ENCODE measurements at regions not wholly inside any gene's neighbourhood (a gene's known extent, or its start where the extent isn't known, plus 50 kb on each side); places are given as distances from the start of the nearest gene placed in this dataset.

- Histone ChIP-seq H3K4me1 (ENCODE audit: insufficient read depth, low read length) (no peaks in the 10 kb centered on the region), H3K4me2 (ENCODE audit: insufficient read depth, low read length) (no peak overlapping the region), H3K79me2 (ENCODE audit: insufficient read depth, low read length) (no peaks in the 10 kb centered on the region)
Observed at GRCh38 chr11:134749040-134749839, 337.2 kb upstream of the B3GAT1 start.

GRCh38 chr11:134746609-134747008, 334.6 kb upstream of the B3GAT1 start:
- Histone ChIP-seq H3K27me3 (ENCODE audit: insufficient read depth, low read length) (no peaks in the 10 kb centered on the region), H2AFZ (ENCODE audit: low read length) (no peak overlapping the region), H3K79me2 (ENCODE audit: insufficient read depth, low read length) (no peaks in the 10 kb centered on the region), H3K4me2 (ENCODE audit: insufficient read depth, low read length) (no peak overlapping the region), H3K36me3 (ENCODE audit: insufficient read depth, low read length) (no peaks in the 10 kb centered on the region), H3K9me3 (ENCODE audit: low read depth, low read length) (no peaks in the 10 kb centered on the region), H3K4me1 (ENCODE audit: insufficient read depth, low read length) (no peaks in the 10 kb centered on the region), H3K27ac (ENCODE audit: low read depth, low read length) (no peak overlapping the region), H4K20me1 (ENCODE audit: insufficient read depth, low read length) (no peaks in the 10 kb centered on the region), H3K4me3 (ENCODE audit: insufficient read depth, low read length) (no peak overlapping the region)
- no peak for TF ChIP-seq CTCF (IDR thresholded peaks at IDR 0.05; ENCODE audit: extremely low read depth, low read depth, low read length)
- DNase-seq (ENCODE audit: insufficient read length, low spot score, missing footprints) = no peak

More at GRCh38 chr11:134749040-134749839, 337.2 kb upstream of the B3GAT1 start:
- Histone ChIP-seq H3K36me3 (ENCODE audit: insufficient read depth, low read length) (no peaks in the 10 kb centered on the region), H3K4me3 (ENCODE audit: insufficient read depth, low read length) (no peak overlapping the region), H2AFZ (ENCODE audit: low read length) (no peak overlapping the region), H3K9me3 (ENCODE audit: low read depth, low read length) (no peaks in the 10 kb centered on the region), H3K27ac (ENCODE audit: low read depth, low read length) (no peak overlapping the region), H3K27me3 (ENCODE audit: insufficient read depth, low read length) (no peaks in the 10 kb centered on the region), H4K20me1 (ENCODE audit: insufficient read depth, low read length) (no peaks in the 10 kb centered on the region)
- TF ChIP-seq CTCF (IDR thresholded peaks at IDR 0.05; ENCODE audit: extremely low read depth, low read depth, low read length) = no peak
- DNase-seq (ENCODE audit: insufficient read length, low spot score, missing footprints) = no peak

GRCh38 chr11:134745456-134745855, 333.4 kb upstream of the B3GAT1 start:
- no peak overlapping the region for H2AFZ ChIP-seq (ENCODE audit: low read length)
- H3K4me2 ChIP-seq (ENCODE audit: insufficient read depth, low read length) = no peak overlapping the region
- H3K36me3 ChIP-seq (ENCODE audit: insufficient read depth, low read length) = no peaks in the 10 kb centered on the region
- no peaks in the 10 kb centered on the region for H4K20me1 ChIP-seq (ENCODE audit: insufficient read depth, low read length)
- no peaks in the 10 kb centered on the region for H3K4me1 ChIP-seq (ENCODE audit: insufficient read depth, low read length)
- no peak for TF ChIP-seq CTCF (IDR thresholded peaks at IDR 0.05; ENCODE audit: extremely low read depth, low read depth, low read length)
- no peak overlapping the region for H3K27ac ChIP-seq (ENCODE audit: low read depth, low read length)
- no peak overlapping the region for H3K4me3 ChIP-seq (ENCODE audit: insufficient read depth, low read length)
- no peaks in the 10 kb centered on the region for H3K27me3 ChIP-seq (ENCODE audit: insufficient read depth, low read length)
- no peak for DNase-seq (ENCODE audit: insufficient read length, low spot score, missing footprints)
- no peaks in the 10 kb centered on the region for H3K9me3 ChIP-seq (ENCODE audit: low read depth, low read length)
- no peaks in the 10 kb centered on the region for H3K79me2 ChIP-seq (ENCODE audit: insufficient read depth, low read length)

GRCh38 chr11:134743820-134744195, 331.8 kb upstream of the B3GAT1 start:
- Histone ChIP-seq H3K27me3 (ENCODE audit: insufficient read depth, low read length) (no peaks in the 10 kb centered on the region), H3K4me2 (ENCODE audit: insufficient read depth, low read length) (no peak overlapping the region), H3K4me3 (ENCODE audit: insufficient read depth, low read length) (no peak overlapping the region), H3K27ac (ENCODE audit: low read depth, low read length) (no peak overlapping the region), H3K79me2 (ENCODE audit: insufficient read depth, low read length) (no peaks in the 10 kb centered on the region), H2AFZ (ENCODE audit: low read length) (no peak overlapping the region), H3K9me3 (ENCODE audit: low read depth, low read length) (no peaks in the 10 kb centered on the region), H4K20me1 (ENCODE audit: insufficient read depth, low read length) (no peaks in the 10 kb centered on the region), H3K4me1 (ENCODE audit: insufficient read depth, low read length) (no peaks in the 10 kb centered on the region), H3K36me3 (ENCODE audit: insufficient read depth, low read length) (no peaks in the 10 kb centered on the region)
- DNase-seq (ENCODE audit: insufficient read length, low spot score, missing footprints) = no peak
- no peak for TF ChIP-seq CTCF (IDR thresholded peaks at IDR 0.05; ENCODE audit: extremely low read depth, low read depth, low read length)

Measured in osteoblast (primary cell).